ENCODE measurements at regions not wholly inside any gene's neighbourhood (a gene's known extent, or its start where the extent isn't known, plus 50 kb on each side); places are given as distances from the start of the nearest gene placed in this dataset.
A peak's percentile ranks its signal among the peaks of the same experiment; 100 is the strongest.

GRCh38 chr1:82492159-82492558 is 691.4 kb downstream of the ADGRL2 start:
- WGBS, 2 donors (ENCODE audit: low coverage in 1 of 2) = 38 to 50% methylated on average over 2 of the region's 2 CpGs
- in situ Hi-C loops (cut with MboI; ENCODE audit: low pct_ligation_motif_present in 1 of 4, low pct_unique_long_range_greater_than_20kb in 1 of 4, low sequenced_read_pairs in 3 of 4) = no loop called here
- no peak for TF ChIP-seq POLR2A (IDR thresholded peaks at IDR 0.05)
- no peak for TF ChIP-seq POLR2AphosphoS5 (IDR thresholded peaks at IDR 0.05)
- no peak for TF ChIP-seq CTCF (IDR thresholded peaks at IDR 0.05)
- no peaks in the 10 kb centered on the region for H3K4me1 ChIP-seq
- H3K4me3 ChIP-seq = no peak overlapping the region
- no peak for DNase-seq
- no peaks in the 10 kb centered on the region for H3K36me3 ChIP-seq
- intact Hi-C loops (cut with DNase I; ENCODE audit: low total_unique reads) = no loop called here
- H3K9me3 ChIP-seq = peaks cover 0 to 9% of the 10 kb centered on the region in 2 donors
- no peaks in the 10 kb centered on the region for H3K27me3 ChIP-seq
- peak overlapping the region in 2 of 4 donors; percentile 16 to 17 for H3K27ac ChIP-seq

- intact Hi-C loops (cut with DNase I; ENCODE audit: low total_unique reads) (no loop called here), in situ Hi-C loops (cut with MboI; ENCODE audit: low pct_ligation_motif_present in 1 of 4, low pct_unique_long_range_greater_than_20kb in 1 of 4, low sequenced_read_pairs in 3 of 4) (no loop called here)
- no peak overlapping the region for H3K4me3 ChIP-seq
- WGBS, 2 donors (ENCODE audit: low coverage in 1 of 2) = 45 to 65% methylated on average over 2 of the region's 2 CpGs
- H3K36me3 ChIP-seq = no peaks in the 10 kb centered on the region
- H3K4me1 ChIP-seq = no peaks in the 10 kb centered on the region
- no peak for TF ChIP-seq POLR2AphosphoS5 (IDR thresholded peaks at IDR 0.05)
- TF ChIP-seq POLR2A (IDR thresholded peaks at IDR 0.05) = no peak
- TF ChIP-seq EP300 (IDR thresholded peaks at IDR 0.05; ENCODE audit: low read depth) = no peak
- TF ChIP-seq CTCF (IDR thresholded peaks at IDR 0.05) = no peak
- H3K27me3 ChIP-seq = no peaks in the 10 kb centered on the region
- no peak for DNase-seq
- peaks cover 0 to 9% of the 10 kb centered on the region in 2 donors for H3K9me3 ChIP-seq
- H3K27ac ChIP-seq = peak overlapping the region in 2 of 4 donors; percentile 16 to 17
Measured at GRCh38 chr1:82491301-82492048, 690.7 kb downstream of the ADGRL2 start.

GRCh38 chr1:82487778-82488177 is 687.0 kb downstream of the ADGRL2 start:
- 62 to 68% methylated on average over 3 of the region's 3 CpGs for WGBS, 2 donors (ENCODE audit: low coverage in 1 of 2)
- no peak overlapping the region for H3K4me3 ChIP-seq
- no peak overlapping the region for H3K27ac ChIP-seq
- peaks cover 0 to 2% (median 0%) of the 10 kb centered on the region in 4 donors for H3K4me1 ChIP-seq
- no peak for DNase-seq
- H3K9me3 ChIP-seq = no peaks in the 10 kb centered on the region
- TF ChIP-seq EP300 (IDR thresholded peaks at IDR 0.05; ENCODE audit: low read depth) = no peak
- no peak for TF ChIP-seq POLR2AphosphoS5 (IDR thresholded peaks at IDR 0.05)
- TF ChIP-seq CTCF (IDR thresholded peaks at IDR 0.05) = no peak
- no peak for TF ChIP-seq POLR2A (IDR thresholded peaks at IDR 0.05)
- no peaks in the 10 kb centered on the region for H3K27me3 ChIP-seq
- H3K36me3 ChIP-seq = no peaks in the 10 kb centered on the region
- intact Hi-C loops (cut with DNase I; ENCODE audit: low total_unique reads) (no loop called here), in situ Hi-C loops (cut with MboI; ENCODE audit: low pct_ligation_motif_present in 1 of 4, low pct_unique_long_range_greater_than_20kb in 1 of 4, low sequenced_read_pairs in 3 of 4) (no loop called here)

GRCh38 chr1:82486969-82487368 is 686.2 kb downstream of the ADGRL2 start:
- intact Hi-C loops (cut with DNase I; ENCODE audit: low total_unique reads) = no loop called here
- Histone ChIP-seq H3K27me3 (no peaks in the 10 kb centered on the region), H3K4me3 (no peak overlapping the region), H3K36me3 (no peaks in the 10 kb centered on the region), H3K27ac (no peak overlapping the region), H3K9me3 (no peaks in the 10 kb centered on the region), H3K4me1 (peaks cover 0 to 2% (median 0%) of the 10 kb centered on the region in 4 donors)
- TF ChIP-seq POLR2AphosphoS5 (IDR thresholded peaks at IDR 0.05) = no peak
- no peak for TF ChIP-seq POLR2A (IDR thresholded peaks at IDR 0.05)
- TF ChIP-seq EP300 (IDR thresholded peaks at IDR 0.05; ENCODE audit: low read depth) = no peak
- TF ChIP-seq CTCF (IDR thresholded peaks at IDR 0.05) = no peak
- in situ Hi-C loops (cut with MboI; ENCODE audit: low pct_ligation_motif_present in 1 of 4, low pct_unique_long_range_greater_than_20kb in 1 of 4, low sequenced_read_pairs in 3 of 4) = no loop called here
- DNase-seq = no peak
